ENCODE measurements at regions not wholly inside any gene's neighbourhood (a gene's known extent, or its start where the extent isn't known, plus 50 kb on each side); places are given as distances from the start of the nearest gene placed in this dataset.

GRCh38 chr4:17317526-17317925 is 194.4 kb downstream of the QDPR start:
- no peak for FAIRE-seq
- DNase-seq (ENCODE audit: insufficient read length) = no peak
- TF ChIP-seq TAF1 (IDR thresholded peaks at IDR 0.05; ENCODE audit: borderline replicate concordance, low read depth, low read length) (no peak), POLR2A (IDR thresholded peaks at IDR 0.05; ENCODE audit: low read depth, low read length) (no peak), POLR2AphosphoS5 (IDR thresholded peaks at IDR 0.05; ENCODE audit: low read depth, low read length) (no peak)

GRCh38 chr4:17316566-17316965 is 195.3 kb downstream of the QDPR start:
- FAIRE-seq (no peak), DNase-seq (ENCODE audit: insufficient read length) (no peak)
- TF ChIP-seq POLR2AphosphoS5 (IDR thresholded peaks at IDR 0.05; ENCODE audit: low read depth, low read length) (no peak), TAF1 (IDR thresholded peaks at IDR 0.05; ENCODE audit: borderline replicate concordance, low read depth, low read length) (no peak), POLR2A (IDR thresholded peaks at IDR 0.05; ENCODE audit: low read depth, low read length) (no peak)

DNA sequence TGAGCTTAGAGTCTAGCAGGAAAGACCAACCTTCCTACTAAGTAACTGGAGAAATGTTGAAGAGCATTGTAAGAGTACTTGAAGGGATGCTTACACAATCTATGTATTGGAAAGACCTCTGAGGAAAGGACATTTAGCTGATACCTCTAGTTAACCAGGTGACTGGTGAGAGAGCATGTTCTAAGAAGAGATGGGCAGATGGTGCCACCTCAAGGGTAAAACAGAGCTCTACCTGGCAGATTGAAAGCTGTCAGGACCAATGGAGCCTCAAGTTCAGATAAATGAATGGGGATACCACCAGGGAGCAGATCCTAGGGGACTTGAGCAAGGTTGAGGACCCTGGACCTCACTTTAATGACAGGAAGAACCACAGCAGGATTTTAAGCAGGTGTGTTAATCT is 196.4 kb downstream of the QDPR start:
- TF ChIP-seq POLR2A (IDR thresholded peaks at IDR 0.05; ENCODE audit: low read depth, low read length) = no peak
- TF ChIP-seq POLR2AphosphoS5 (IDR thresholded peaks at IDR 0.05; ENCODE audit: low read depth, low read length) = no peak
- no peak for TF ChIP-seq TAF1 (IDR thresholded peaks at IDR 0.05; ENCODE audit: borderline replicate concordance, low read depth, low read length)
- DNase-seq (ENCODE audit: insufficient read length) (no peak), FAIRE-seq (no peak)

- TF ChIP-seq POLR2AphosphoS5 (IDR thresholded peaks at IDR 0.05; ENCODE audit: low read depth, low read length) (no peak), TAF1 (IDR thresholded peaks at IDR 0.05; ENCODE audit: borderline replicate concordance, low read depth, low read length) (no peak), POLR2A (IDR thresholded peaks at IDR 0.05; ENCODE audit: low read depth, low read length) (no peak)
- DNase-seq (ENCODE audit: insufficient read length) (no peak), FAIRE-seq (no peak)
These were observed 198.7 kb downstream of the QDPR start for GRCh38 chr4:17313194-17313593.

DNA sequence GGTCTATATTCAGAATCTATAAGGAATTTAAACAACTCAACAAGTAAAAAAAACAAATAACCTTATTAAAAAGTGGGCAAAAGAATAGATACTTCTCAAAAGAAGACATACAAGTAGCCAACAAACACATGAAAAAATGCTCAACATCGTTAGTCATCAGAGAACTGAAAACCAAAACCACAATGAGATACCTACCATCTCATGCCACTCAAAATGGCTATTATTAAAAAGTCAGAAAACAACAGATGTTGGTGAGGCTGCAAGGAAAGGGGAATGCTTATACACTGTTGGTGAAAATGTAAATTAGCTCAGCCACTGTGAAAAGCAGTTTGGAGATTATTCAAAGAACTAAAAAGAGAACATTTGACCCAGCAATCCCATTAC is 201.6 kb downstream of the QDPR start:
- TF ChIP-seq POLR2A (IDR thresholded peaks at IDR 0.05; ENCODE audit: low read depth, low read length) (no peak), TAF1 (IDR thresholded peaks at IDR 0.05; ENCODE audit: borderline replicate concordance, low read depth, low read length) (no peak), POLR2AphosphoS5 (IDR thresholded peaks at IDR 0.05; ENCODE audit: low read depth, low read length) (no peak)
- FAIRE-seq (no peak), DNase-seq (ENCODE audit: insufficient read length) (no peak)

GRCh38 chr4:17309567-17310268 is 202.2 kb downstream of the QDPR start:
- FAIRE-seq = no peak
- TF ChIP-seq TAF1 (IDR thresholded peaks at IDR 0.05; ENCODE audit: borderline replicate concordance, low read depth, low read length) = no peak
- TF ChIP-seq POLR2AphosphoS5 (IDR thresholded peaks at IDR 0.05; ENCODE audit: low read depth, low read length) = no peak
- no peak for TF ChIP-seq POLR2A (IDR thresholded peaks at IDR 0.05; ENCODE audit: low read depth, low read length)
- no peak for DNase-seq (ENCODE audit: insufficient read length)

DNA sequence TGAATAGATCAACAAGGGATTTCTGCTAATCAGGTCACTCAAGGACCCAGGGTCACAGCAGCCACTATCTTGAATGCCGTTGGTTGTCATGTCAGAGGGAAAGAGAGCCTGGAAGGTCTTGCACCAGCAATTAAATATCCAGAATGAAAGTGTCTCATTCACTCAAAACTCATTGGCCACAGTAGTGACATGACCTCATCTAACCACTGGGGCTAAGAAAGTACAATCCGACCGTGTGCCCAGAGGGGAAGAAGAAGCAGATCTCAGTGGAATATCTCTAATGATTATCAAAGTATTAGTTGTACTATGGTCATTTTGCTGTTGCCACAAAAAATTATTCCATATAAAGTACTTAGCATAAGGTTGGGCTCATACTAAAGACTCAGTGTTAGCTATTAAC is 210.0 kb downstream of the QDPR start:
- FAIRE-seq = no peak
- TF ChIP-seq TAF1 (IDR thresholded peaks at IDR 0.05; ENCODE audit: borderline replicate concordance, low read depth, low read length) (no peak), POLR2AphosphoS5 (IDR thresholded peaks at IDR 0.05; ENCODE audit: low read depth, low read length) (no peak), POLR2A (IDR thresholded peaks at IDR 0.05; ENCODE audit: low read depth, low read length) (no peak)
- DNase-seq (ENCODE audit: insufficient read length) = no peak

DNA sequence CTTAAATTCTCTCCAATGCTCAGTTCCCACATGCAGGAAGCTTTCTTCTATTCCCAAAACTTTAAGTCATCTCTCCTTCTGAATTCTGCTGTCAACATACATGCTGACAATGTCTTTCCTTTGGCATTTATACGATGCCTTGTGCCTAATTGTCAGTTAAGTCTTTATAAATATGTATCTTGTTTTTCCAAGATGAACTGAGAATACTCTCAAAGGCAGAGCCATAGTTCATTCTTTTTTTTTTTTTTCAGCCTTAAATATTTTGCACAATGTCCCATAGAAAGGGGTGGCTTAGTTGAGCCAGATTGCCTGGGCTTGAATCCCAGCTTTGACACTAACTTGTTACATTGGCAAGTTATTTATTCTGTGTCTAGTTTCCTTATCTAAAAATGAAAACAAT is 210.6 kb downstream of the QDPR start:
- no peak for FAIRE-seq
- no peak for DNase-seq (ENCODE audit: insufficient read length)
- TF ChIP-seq POLR2AphosphoS5 (IDR thresholded peaks at IDR 0.05; ENCODE audit: low read depth, low read length) (no peak), TAF1 (IDR thresholded peaks at IDR 0.05; ENCODE audit: borderline replicate concordance, low read depth, low read length) (no peak)

DNA sequence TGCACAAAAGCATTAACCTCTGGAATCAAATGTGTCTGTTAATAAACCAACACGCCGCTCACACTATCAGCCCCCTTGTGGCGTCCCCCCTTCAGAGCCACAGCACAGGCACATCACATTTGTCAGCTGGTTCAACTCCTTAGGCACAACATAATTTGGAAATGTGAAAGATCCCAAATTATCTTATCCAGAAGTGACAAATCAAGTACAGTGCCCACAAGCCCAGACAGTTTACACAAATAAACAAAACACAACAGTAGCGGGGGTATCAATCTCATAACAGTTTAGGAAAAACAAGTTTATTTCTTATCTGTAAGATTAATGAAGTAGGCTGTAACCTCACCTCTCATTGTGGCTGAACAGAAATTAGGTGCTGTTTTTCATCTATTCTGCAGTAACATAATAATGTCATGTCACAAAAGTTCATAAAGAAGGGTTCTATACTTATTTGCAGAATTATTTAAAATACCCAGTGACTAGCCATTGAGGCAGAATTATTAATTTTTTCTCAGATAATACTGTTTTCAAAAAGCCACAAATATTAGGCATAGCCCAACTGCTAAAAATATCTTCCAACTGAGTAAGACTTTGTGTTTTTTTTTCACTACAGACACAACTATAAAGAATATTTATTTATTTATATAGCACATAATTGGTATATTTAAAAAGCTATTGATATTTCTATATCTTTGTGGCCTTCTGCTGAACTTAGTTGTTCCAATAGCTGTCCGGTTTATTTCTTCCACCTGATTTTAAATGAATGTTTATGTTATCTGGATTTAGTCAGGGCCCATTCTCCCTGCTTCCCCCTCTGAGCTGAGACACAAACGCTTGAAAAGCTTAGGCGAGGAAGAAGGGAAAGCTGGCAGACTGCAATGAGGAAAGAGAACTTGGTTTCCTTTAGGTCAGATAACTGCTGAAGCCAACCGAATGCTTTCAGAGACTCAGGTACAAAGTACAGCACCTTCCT is 214.7 kb downstream of the QDPR start:
- TF ChIP-seq TAF1 (IDR thresholded peaks at IDR 0.05; ENCODE audit: borderline replicate concordance, low read depth, low read length) = no peak
- TF ChIP-seq POLR2A (IDR thresholded peaks at IDR 0.05; ENCODE audit: low read depth, low read length) = no peak
- TF ChIP-seq POLR2AphosphoS5 (IDR thresholded peaks at IDR 0.05; ENCODE audit: low read depth, low read length) = no peak
- no peak for FAIRE-seq

GRCh38 chr4:17293901-17294300 is 218.0 kb downstream of the QDPR start:
- FAIRE-seq (no peak), DNase-seq (ENCODE audit: insufficient read length) (no peak)
- no peak for TF ChIP-seq POLR2AphosphoS5 (IDR thresholded peaks at IDR 0.05; ENCODE audit: low read depth, low read length)
- TF ChIP-seq TAF1 (IDR thresholded peaks at IDR 0.05; ENCODE audit: borderline replicate concordance, low read depth, low read length) = no peak
- TF ChIP-seq POLR2A (IDR thresholded peaks at IDR 0.05; ENCODE audit: low read depth, low read length) = no peak

More for the DNA sequence above, 214.7 kb downstream of the QDPR start:
- DNase-seq (ENCODE audit: insufficient read length) = no peak

DNA sequence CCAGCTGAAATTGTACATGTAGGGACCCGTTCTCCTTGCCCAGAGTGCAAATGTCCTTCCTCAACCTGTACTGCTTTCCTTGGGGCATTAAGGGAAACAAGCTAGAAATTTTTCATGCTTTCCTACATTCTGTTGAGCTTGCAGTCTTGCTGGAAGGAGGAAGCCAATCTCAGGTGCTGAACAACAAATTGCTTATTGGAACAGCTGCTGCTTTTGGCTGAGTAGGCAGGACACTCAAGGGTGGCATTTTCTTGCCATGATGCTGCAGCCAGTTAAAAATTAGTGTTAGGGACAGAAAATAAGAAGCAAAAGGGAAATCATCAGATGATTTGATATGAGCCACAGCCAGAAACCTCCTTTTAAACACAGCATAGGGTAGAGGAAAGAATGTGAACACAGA is 223.7 kb downstream of the QDPR start:
- FAIRE-seq = no peak
- TF ChIP-seq TAF1 (IDR thresholded peaks at IDR 0.05; ENCODE audit: borderline replicate concordance, low read depth, low read length) (no peak), POLR2AphosphoS5 (IDR thresholded peaks at IDR 0.05; ENCODE audit: low read depth, low read length) (no peak), POLR2A (IDR thresholded peaks at IDR 0.05; ENCODE audit: low read depth, low read length) (no peak)
- DNase-seq (ENCODE audit: insufficient read length) = no peak

Measured in GM12892 (cell line).